Activated B cell treated with CpG ODN at 0.5 μM for 24 hours (primary cell): ENCODE measurements at regions not wholly inside any gene's neighbourhood (a gene's known extent, or its start where the extent isn't known, plus 50 kb on each side); places are given as distances from the start of the nearest gene placed in this dataset.

Experiments used
- ATAC-seq: fragments of 200-7000 bp; cut with Tn5 transposase; one replicate; pipeline ENCODE4 v1.10.0; 2021; ENCODE audit warnings: low read depth, mild to moderate bottlenecking, moderate library complexity
- CTCF ChIA-PET: fragments of 350-600 bp; sonication (Branson Sonifier 250); formaldehyde crosslinking; loops from one replicate; lab custom pipeline; 2021; ENCODE audit warnings: antibody characterized with exemption; lab: Charles Lee
- POLR2A ChIA-PET: fragments of 350-600 bp; sonication (Branson Sonifier 250); formaldehyde crosslinking; loops from one replicate; lab custom pipeline; 2021; ENCODE audit warnings: antibody characterized with exemption; lab: Charles Lee
- DNase-seq: peaks from one replicate; pipeline ENCODE4 v3.0.0; 2022
- H3K27ac Mint-ChIP-seq: one replicate; pipeline ENCODE4 v1.8.0; 2020; ENCODE audit warnings: mixed read lengths
- H3K27me3 Mint-ChIP-seq: one replicate; pipeline ENCODE4 v1.8.0; 2021; ENCODE audit warnings: mixed read lengths
- H3K36me3 Mint-ChIP-seq: one replicate; pipeline ENCODE4 v1.8.0; 2021; ENCODE audit warnings: low read depth, mixed read lengths
- H3K4me1 Mint-ChIP-seq: one replicate; pipeline ENCODE4 v1.8.0; 2021; ENCODE audit warnings: mixed read lengths
- H3K4me3 Mint-ChIP-seq: one replicate; pipeline ENCODE4 v1.8.0; 2020; ENCODE audit warnings: mild to moderate bottlenecking, mixed read lengths
- H3K9me3 Mint-ChIP-seq: one replicate; pipeline ENCODE4 v1.8.0; 2020; ENCODE audit warnings: mixed read lengths
- CTCF ChIP-seq: fragments of 200-600 bp; IDR thresholded peaks from one replicate; pipeline ENCODE4 v1.8.0; 2022; ENCODE audit warnings: antibody characterized with exemption, mild to moderate bottlenecking
- intact Hi-C: fragments of 100-400 bp; cut with micrococcal nuclease; formaldehyde crosslinking; loops from one replicate; pipeline ENCODE4 v1.15.1; 2024

DNA sequence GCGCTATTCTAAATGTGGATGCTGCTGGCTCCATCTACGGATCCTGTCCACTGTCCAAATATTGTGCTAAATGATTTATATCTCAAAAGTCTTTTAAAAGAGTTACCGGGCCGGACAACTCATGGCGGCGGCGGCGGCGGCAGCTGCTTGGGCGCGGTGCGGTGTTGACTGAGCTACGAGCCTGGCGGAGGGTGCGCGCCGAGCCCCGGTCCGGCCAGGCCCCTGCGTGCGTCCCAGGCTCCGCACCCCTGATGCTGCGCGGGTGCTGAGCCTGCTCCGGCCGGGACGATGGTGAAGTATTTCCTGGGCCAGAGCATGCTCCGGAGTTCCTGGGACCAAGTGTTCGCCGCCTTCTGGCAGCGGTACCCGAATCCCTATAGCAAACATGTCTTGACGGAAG is 303.4 kb downstream of the CENPW start:
- no peaks in the 10 kb centered on the region for H3K4me1 Mint-ChIP-seq
- no peak overlapping the region for H3K4me3 Mint-ChIP-seq
- ATAC-seq (no peak), DNase-seq (no peak)
- no peaks in the 10 kb centered on the region for H3K36me3 Mint-ChIP-seq
- ChIA-PET POLR2A (no interaction called here), CTCF (no interaction called here)
- no peaks in the 10 kb centered on the region for H3K9me3 Mint-ChIP-seq
- no peak overlapping the region for H3K27ac Mint-ChIP-seq
- intact Hi-C loops: no loop called here
- H3K27me3 Mint-ChIP-seq: no peaks in the 10 kb centered on the region
- no peak for TF ChIP-seq CTCF

DNA sequence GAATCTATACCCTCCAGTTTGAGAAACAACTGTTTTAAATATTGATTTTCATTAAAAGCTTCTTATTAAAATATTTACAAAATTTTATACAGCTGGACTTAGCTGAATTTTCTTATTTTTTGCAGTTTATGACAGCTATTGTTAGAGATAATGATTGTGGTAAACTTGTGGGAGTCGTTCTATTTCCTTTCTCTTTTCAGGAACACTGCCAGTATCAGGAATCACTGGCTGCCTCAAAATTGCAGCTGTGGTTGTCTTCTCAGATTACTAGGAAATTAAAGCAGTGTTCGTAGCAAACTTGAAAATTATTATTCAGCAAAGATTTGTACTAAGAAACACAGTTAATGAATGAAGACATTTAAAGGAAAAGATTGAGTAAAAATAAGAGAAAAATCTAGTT is 311.0 kb downstream of the CENPW start:
- Mint-ChIP-seq H3K36me3 (no peaks in the 10 kb centered on the region), H3K27me3 (no peaks in the 10 kb centered on the region), H3K9me3 (peaks cover 6% of the 10 kb centered on the region), H3K27ac (no peak overlapping the region), H3K4me1 (no peaks in the 10 kb centered on the region), H3K4me3 (no peak overlapping the region)
- ATAC-seq (no peak), DNase-seq (no peak)
- ChIA-PET CTCF (no interaction called here), POLR2A (no interaction called here)
- intact Hi-C loops: no loop called here
- no peak for TF ChIP-seq CTCF

GRCh38 chr6:126657561-126658175 is 317.8 kb downstream of the CENPW start:
- H3K4me3 Mint-ChIP-seq: no peak overlapping the region
- no peak for DNase-seq
- H3K36me3 Mint-ChIP-seq: no peaks in the 10 kb centered on the region
- POLR2A ChIA-PET: no interaction called here
- CTCF ChIA-PET: no interaction called here
- peaks cover 6% of the 10 kb centered on the region for H3K9me3 Mint-ChIP-seq
- ATAC-seq: no peak
- intact Hi-C loops: loop anchor here (5.0 kb wide), 2 partner anchors 660 to 1345 kb away; no protein-coding TSS in a partner anchor
- H3K4me1 Mint-ChIP-seq: no peaks in the 10 kb centered on the region
- TF ChIP-seq CTCF: no peak
- H3K27ac Mint-ChIP-seq: no peak overlapping the region
- H3K27me3 Mint-ChIP-seq: no peaks in the 10 kb centered on the region

DNA sequence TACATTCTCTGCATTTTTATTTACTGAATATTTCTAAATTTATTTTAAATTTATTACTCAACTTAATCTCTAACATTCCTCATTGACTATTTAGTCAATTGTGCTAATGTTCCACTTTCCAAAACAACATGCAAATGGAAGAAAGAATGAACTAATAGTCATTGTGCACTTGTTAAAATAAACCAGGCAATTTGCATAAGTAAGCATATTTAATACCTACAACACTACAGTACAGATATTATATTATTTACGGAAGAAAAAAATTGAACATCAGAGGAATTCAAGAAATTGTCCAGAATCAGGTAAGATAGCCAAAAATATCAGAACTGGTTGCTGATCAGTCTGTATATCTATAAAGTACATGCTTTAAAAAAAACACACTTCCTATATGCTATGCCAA is 320.5 kb downstream of the CENPW start:
- no peak for TF ChIP-seq CTCF
- H3K27me3 Mint-ChIP-seq: no peaks in the 10 kb centered on the region
- no peak overlapping the region for H3K4me3 Mint-ChIP-seq
- ATAC-seq (no peak), DNase-seq (no peak)
- ChIA-PET POLR2A (no interaction called here), CTCF (no interaction called here)
- no peaks in the 10 kb centered on the region for H3K4me1 Mint-ChIP-seq
- H3K9me3 Mint-ChIP-seq: no peaks in the 10 kb centered on the region
- no peak overlapping the region for H3K27ac Mint-ChIP-seq
- intact Hi-C loops: no loop called here
- no peaks in the 10 kb centered on the region for H3K36me3 Mint-ChIP-seq

DNA sequence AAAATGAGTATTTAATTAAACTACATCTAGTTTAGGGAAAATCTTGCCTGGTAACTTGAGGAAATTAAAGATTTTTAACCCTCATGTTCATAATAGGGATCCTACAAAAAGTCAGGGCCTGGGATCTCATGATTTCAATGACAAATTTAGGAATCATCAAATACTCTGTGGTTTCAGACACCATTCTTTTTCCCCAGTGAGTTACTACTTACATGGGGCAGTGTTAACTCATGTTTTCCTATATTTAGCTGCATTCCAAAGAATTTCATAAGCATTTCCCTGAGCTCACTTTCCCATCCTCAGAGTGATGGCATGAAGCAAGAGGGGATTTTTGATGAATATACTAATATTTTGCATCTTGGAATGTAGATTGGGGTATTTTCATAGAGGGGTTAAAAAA is 321.7 kb downstream of the CENPW start:
- no peaks in the 10 kb centered on the region for H3K27me3 Mint-ChIP-seq
- H3K4me3 Mint-ChIP-seq: no peak overlapping the region
- ChIA-PET CTCF (no interaction called here), POLR2A (no interaction called here)
- H3K9me3 Mint-ChIP-seq: no peaks in the 10 kb centered on the region
- H3K36me3 Mint-ChIP-seq: no peaks in the 10 kb centered on the region
- intact Hi-C loops: no loop called here
- no peak overlapping the region for H3K27ac Mint-ChIP-seq
- ATAC-seq: no peak
- no peaks in the 10 kb centered on the region for H3K4me1 Mint-ChIP-seq
- TF ChIP-seq CTCF: no peak
- DNase-seq: no peak
